SW 1271 (cell line): ENCODE measurements at regions not wholly inside any gene's neighbourhood (a gene's known extent, or its start where the extent isn't known, plus 50 kb on each side); places are given as distances from the start of the nearest gene placed in this dataset.

Source experiments
- DNase-seq, 2 experiments: peaks; one replicate each; lab custom pipeline; 2025; lab: John Stamatoyannopoulos, UW

GRCh38 chr1:30033256-30034104, 689.9 kb downstream of the MATN1 start:
- DNase-seq, result no peak

GRCh38 chr1:30032302-30032701, 691.1 kb downstream of the MATN1 start:
- DNase-seq, result no peak

- DNase-seq, result no peak
Observed at GRCh38 chr1:30029677-30030076, 693.7 kb downstream of the MATN1 start.

- DNase-seq, result no peak
Observed at GRCh38 chr1:30028939-30029338, 694.4 kb downstream of the MATN1 start.

- no peak for DNase-seq
Observed at GRCh38 chr1:30028283-30028682, 695.1 kb downstream of the MATN1 start.

- no peak for DNase-seq
Observed at GRCh38 chr1:30027247-30027646, 696.1 kb downstream of the MATN1 start.

- no peak for DNase-seq
Observed at GRCh38 chr1:30024411-30025195, 698.8 kb downstream of the MATN1 start.

GRCh38 chr1:30023339-30024022, 699.9 kb downstream of the MATN1 start:
- no peak for DNase-seq

- no peak for DNase-seq
Observed at GRCh38 chr1:30014031-30014430, 709.4 kb downstream of the MATN1 start.

GRCh38 chr1:30012455-30013440, 710.6 kb downstream of the MATN1 start:
- DNase-seq, result no peak

GRCh38 chr1:30011970-30012369, 711.4 kb downstream of the MATN1 start:
- no peak for DNase-seq

GRCh38 chr1:30010506-30011106, 712.8 kb downstream of the MATN1 start:
- no peak for DNase-seq

- DNase-seq, result no peak
Observed at GRCh38 chr1:30009720-30010119, 713.7 kb downstream of the MATN1 start.

GRCh38 chr1:30008998-30009657, 714.3 kb downstream of the MATN1 start:
- no peak for DNase-seq

GRCh38 chr1:30008372-30008997, 714.9 kb downstream of the MATN1 start:
- DNase-seq, result no peak

- DNase-seq, result no peak
Observed at GRCh38 chr1:30005972-30006619, 717.3 kb downstream of the MATN1 start.

GRCh38 chr1:30001732-30002039, 721.7 kb downstream of the MATN1 start:
- no peak for DNase-seq

- no peak for DNase-seq
Observed at GRCh38 chr1:30001011-30001731, 722.2 kb downstream of the MATN1 start.

GRCh38 chr1:30000266-30000665, 723.1 kb downstream of the MATN1 start:
- DNase-seq, result no peak
